ENCODE measurements at regions not wholly inside any gene's neighbourhood (a gene's known extent, or its start where the extent isn't known, plus 50 kb on each side); places are given as distances from the start of the nearest gene placed in this dataset.

DNA sequence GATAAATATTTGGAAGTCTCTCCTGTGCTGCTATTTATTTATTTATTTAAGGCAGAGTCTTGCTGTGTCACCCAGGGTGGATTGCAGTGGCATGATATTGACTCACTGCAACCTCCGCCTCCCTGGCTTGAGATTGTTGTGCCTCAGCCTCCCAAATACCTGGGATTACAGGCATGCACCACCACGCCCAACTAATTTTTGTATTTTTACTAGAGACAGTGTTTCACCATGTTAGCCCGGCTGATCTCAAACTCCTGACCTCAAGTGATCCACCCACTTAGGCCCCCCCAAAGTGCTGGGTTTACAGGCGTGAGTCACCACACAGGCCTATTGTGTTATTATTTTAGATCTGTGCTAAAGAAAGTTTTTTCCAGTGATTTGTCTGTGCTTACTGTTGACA, 225.2 kb downstream of the CCER1 start:
- H4K20me1 ChIP-seq (ENCODE audit: insufficient read depth), result no peaks in the 10 kb centered on the region

DNA sequence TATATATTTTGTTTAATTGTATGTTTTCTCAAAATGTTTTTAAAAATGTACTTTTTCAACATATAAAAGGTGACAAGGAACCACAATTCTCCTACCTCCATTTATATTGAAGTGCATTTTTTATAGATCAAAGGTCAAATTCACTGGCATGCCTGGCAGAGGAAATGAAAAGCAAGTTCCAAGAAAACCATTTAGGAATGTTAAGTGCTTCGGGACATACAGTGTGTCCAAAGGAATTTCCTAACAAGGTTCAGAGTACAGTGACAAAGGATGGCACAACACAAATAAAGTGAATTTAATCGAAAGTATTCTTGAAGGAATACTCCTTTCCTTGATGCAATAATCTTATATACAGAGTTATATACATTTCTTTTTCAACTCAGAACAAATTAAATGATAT, 242.3 kb downstream of the CCER1 start:
- H3K79me2 ChIP-seq (replicated peaks; ENCODE audit: insufficient read depth, low read length), result no peaks in the 10 kb centered on the region
- no peak overlapping the region for H3K27ac ChIP-seq (ENCODE audit: low read length)
- no peaks in the 10 kb centered on the region for H3K9me2 ChIP-seq (ENCODE audit: insufficient read depth, low read length)
- no peaks in the 10 kb centered on the region for H4K20me1 ChIP-seq (ENCODE audit: insufficient read depth)
- no peak overlapping the region for H3K9ac ChIP-seq (ENCODE audit: low read length)
- H3K4me3 ChIP-seq (ENCODE audit: low read length), result no peak overlapping the region
- TF ChIP-seq, protein P1, sequence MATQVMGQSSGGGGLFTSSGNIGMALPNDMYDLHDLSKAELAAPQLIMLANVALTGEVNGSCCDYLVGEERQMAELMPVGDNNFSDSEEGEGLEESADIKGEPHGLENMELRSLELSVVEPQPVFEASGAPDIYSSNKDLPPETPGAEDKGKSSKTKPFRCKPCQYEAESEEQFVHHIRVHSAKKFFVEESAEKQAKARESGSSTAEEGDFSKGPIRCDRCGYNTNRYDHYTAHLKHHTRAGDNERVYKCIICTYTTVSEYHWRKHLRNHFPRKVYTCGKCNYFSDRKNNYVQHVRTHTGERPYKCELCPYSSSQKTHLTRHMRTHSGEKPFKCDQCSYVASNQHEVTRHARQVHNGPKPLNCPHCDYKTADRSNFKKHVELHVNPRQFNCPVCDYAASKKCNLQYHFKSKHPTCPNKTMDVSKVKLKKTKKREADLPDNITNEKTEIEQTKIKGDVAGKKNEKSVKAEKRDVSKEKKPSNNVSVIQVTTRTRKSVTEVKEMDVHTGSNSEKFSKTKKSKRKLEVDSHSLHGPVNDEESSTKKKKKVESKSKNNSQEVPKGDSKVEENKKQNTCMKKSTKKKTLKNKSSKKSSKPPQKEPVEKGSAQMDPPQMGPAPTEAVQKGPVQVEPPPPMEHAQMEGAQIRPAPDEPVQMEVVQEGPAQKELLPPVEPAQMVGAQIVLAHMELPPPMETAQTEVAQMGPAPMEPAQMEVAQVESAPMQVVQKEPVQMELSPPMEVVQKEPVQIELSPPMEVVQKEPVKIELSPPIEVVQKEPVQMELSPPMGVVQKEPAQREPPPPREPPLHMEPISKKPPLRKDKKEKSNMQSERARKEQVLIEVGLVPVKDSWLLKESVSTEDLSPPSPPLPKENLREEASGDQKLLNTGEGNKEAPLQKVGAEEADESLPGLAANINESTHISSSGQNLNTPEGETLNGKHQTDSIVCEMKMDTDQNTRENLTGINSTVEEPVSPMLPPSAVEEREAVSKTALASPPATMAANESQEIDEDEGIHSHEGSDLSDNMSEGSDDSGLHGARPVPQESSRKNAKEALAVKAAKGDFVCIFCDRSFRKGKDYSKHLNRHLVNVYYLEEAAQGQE (IDR thresholded peaks at IDR 0.05; ENCODE audit: borderline replicate concordance), result no peak
- TF ChIP-seq RAD21 (conservative IDR thresholded peaks at IDR 0.05), result no peak
- no peak for TF ChIP-seq POLR2AphosphoS5 (IDR thresholded peaks at IDR 0.05)
- TF ChIP-seq TAF1 (IDR thresholded peaks at IDR 0.05; ENCODE audit: low read depth), result no peak
- TF ChIP-seq EZH2 (IDR thresholded peaks at IDR 0.05; ENCODE audit: borderline replicate concordance, insufficient read depth, low read length, poor library complexity, severe bottlenecking), result no peak
- no peak for TF ChIP-seq EP300 (conservative IDR thresholded peaks at IDR 0.05; ENCODE audit: poor library complexity, severe bottlenecking)
- TF ChIP-seq, protein P2, sequence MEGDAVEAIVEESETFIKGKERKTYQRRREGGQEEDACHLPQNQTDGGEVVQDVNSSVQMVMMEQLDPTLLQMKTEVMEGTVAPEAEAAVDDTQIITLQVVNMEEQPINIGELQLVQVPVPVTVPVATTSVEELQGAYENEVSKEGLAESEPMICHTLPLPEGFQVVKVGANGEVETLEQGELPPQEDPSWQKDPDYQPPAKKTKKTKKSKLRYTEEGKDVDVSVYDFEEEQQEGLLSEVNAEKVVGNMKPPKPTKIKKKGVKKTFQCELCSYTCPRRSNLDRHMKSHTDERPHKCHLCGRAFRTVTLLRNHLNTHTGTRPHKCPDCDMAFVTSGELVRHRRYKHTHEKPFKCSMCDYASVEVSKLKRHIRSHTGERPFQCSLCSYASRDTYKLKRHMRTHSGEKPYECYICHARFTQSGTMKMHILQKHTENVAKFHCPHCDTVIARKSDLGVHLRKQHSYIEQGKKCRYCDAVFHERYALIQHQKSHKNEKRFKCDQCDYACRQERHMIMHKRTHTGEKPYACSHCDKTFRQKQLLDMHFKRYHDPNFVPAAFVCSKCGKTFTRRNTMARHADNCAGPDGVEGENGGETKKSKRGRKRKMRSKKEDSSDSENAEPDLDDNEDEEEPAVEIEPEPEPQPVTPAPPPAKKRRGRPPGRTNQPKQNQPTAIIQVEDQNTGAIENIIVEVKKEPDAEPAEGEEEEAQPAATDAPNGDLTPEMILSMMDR (IDR thresholded peaks at IDR 0.05; ENCODE audit: poor library complexity, severe bottlenecking), result no peak
- no peak for TF ChIP-seq MXI1 (conservative IDR thresholded peaks at IDR 0.05; ENCODE audit: poor library complexity, severe bottlenecking)
- TF ChIP-seq SMC3 (conservative IDR thresholded peaks at IDR 0.05; ENCODE audit: poor library complexity), result no peak
- no peaks in the 10 kb centered on the region for H3K9me3 ChIP-seq (ENCODE audit: low read length)
- H3K36me3 ChIP-seq (ENCODE audit: insufficient read depth, low read length), result no peaks in the 10 kb centered on the region
- no peak overlapping the region for H2AFZ ChIP-seq (ENCODE audit: low read depth, low read length)
- no peaks in the 10 kb centered on the region for H3K27me3 ChIP-seq (ENCODE audit: insufficient read depth, low read depth, low read length)
- no peak overlapping the region for H3K4me2 ChIP-seq (ENCODE audit: low read length)
- no peaks in the 10 kb centered on the region for H3F3A ChIP-seq (ENCODE audit: insufficient read depth, low read length, poor library complexity, severe bottlenecking)

More for the DNA sequence above, 225.2 kb downstream of the CCER1 start:
- no peak overlapping the region for H3K9ac ChIP-seq (ENCODE audit: low read length)
- TF ChIP-seq TAF1 (IDR thresholded peaks at IDR 0.05; ENCODE audit: low read depth) (no peak), POLR2AphosphoS5 (IDR thresholded peaks at IDR 0.05) (no peak), MXI1 (conservative IDR thresholded peaks at IDR 0.05; ENCODE audit: poor library complexity, severe bottlenecking) (no peak), EZH2 (IDR thresholded peaks at IDR 0.05; ENCODE audit: borderline replicate concordance, insufficient read depth, low read length, poor library complexity, severe bottlenecking) (no peak), SMC3 (conservative IDR thresholded peaks at IDR 0.05; ENCODE audit: poor library complexity) (no peak), RAD21 (conservative IDR thresholded peaks at IDR 0.05) (no peak), EP300 (conservative IDR thresholded peaks at IDR 0.05; ENCODE audit: poor library complexity, severe bottlenecking) (no peak)
- TF ChIP-seq, protein P1 (IDR thresholded peaks at IDR 0.05; ENCODE audit: borderline replicate concordance), result no peak
- TF ChIP-seq, protein P2 (IDR thresholded peaks at IDR 0.05; ENCODE audit: poor library complexity, severe bottlenecking), result no peak
- H3K36me3 ChIP-seq (ENCODE audit: insufficient read depth, low read length), result no peaks in the 10 kb centered on the region
- H3K4me3 ChIP-seq (ENCODE audit: low read length), result no peak overlapping the region
- no peaks in the 10 kb centered on the region for H3F3A ChIP-seq (ENCODE audit: insufficient read depth, low read length, poor library complexity, severe bottlenecking)
- H3K4me2 ChIP-seq (ENCODE audit: low read length), result no peak overlapping the region
- no peak overlapping the region for H3K27ac ChIP-seq (ENCODE audit: low read length)
- H3K9me3 ChIP-seq (ENCODE audit: low read length), result no peaks in the 10 kb centered on the region
- no peaks in the 10 kb centered on the region for H3K27me3 ChIP-seq (ENCODE audit: insufficient read depth, low read depth, low read length)
- no peaks in the 10 kb centered on the region for H3K9me2 ChIP-seq (ENCODE audit: insufficient read depth, low read length)
- no peaks in the 10 kb centered on the region for H3K79me2 ChIP-seq (replicated peaks; ENCODE audit: insufficient read depth, low read length)
- H2AFZ ChIP-seq (ENCODE audit: low read depth, low read length), result no peak overlapping the region

All from neural cell (in vitro differentiated cells).